Astrocyte of the cerebellum (primary cell): ENCODE measurements at regions not wholly inside any gene's neighbourhood (a gene's known extent, or its start where the extent isn't known, plus 50 kb on each side); places are given as distances from the start of the nearest gene placed in this dataset.

Experiments
- DNase-seq: peaks from one replicate; pipeline ENCODE4 v3.0.0-alpha.2; 2011; ENCODE audit warnings: low read depth
- H3K4me3 ChIP-seq: 2 replicates; pipeline ENCODE4 v1.5.1; 2011; ENCODE audit warnings: mild to moderate bottlenecking, low read depth, low read length, moderate library complexity
- in situ Hi-C: cut with HindIII; loops from 2 replicates; pipeline ENCODE4 v1.10.0; 2017; ENCODE audit warnings: low sequenced_read_pairs
- TF ChIP-seq, protein P1 (sequence below): IDR thresholded peaks from 2 replicates; pipeline ENCODE4 v1.5.1; 2012; ENCODE audit warnings: low read length, low read depth, moderate library complexity, mild to moderate bottlenecking; ENCODE audit errors: missing control alignments

DNA sequence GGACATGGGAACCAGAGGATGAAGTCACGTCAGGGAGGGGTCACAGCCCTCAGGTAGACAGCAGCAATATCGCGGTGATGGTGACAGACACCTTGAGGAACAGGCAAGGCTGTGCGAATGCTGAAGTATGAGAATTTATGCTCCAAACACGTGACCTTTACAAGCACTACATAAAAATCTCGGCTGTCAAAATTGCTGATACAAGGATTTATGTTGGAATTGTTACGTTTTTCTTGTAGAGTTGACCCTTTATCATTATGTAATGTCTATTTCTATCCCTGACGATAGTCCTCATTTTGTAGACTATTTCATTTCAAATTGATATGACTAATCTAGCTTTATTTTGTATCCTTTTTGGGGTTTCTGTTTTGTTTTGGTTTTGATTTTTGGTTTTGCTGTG lies 311.1 kb downstream of the C6orf118 start:
- TF ChIP-seq, protein P1, sequence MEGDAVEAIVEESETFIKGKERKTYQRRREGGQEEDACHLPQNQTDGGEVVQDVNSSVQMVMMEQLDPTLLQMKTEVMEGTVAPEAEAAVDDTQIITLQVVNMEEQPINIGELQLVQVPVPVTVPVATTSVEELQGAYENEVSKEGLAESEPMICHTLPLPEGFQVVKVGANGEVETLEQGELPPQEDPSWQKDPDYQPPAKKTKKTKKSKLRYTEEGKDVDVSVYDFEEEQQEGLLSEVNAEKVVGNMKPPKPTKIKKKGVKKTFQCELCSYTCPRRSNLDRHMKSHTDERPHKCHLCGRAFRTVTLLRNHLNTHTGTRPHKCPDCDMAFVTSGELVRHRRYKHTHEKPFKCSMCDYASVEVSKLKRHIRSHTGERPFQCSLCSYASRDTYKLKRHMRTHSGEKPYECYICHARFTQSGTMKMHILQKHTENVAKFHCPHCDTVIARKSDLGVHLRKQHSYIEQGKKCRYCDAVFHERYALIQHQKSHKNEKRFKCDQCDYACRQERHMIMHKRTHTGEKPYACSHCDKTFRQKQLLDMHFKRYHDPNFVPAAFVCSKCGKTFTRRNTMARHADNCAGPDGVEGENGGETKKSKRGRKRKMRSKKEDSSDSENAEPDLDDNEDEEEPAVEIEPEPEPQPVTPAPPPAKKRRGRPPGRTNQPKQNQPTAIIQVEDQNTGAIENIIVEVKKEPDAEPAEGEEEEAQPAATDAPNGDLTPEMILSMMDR, result no peak
- in situ Hi-C loops, result no loop called here
- DNase-seq, result no peak
- no peak overlapping the region for H3K4me3 ChIP-seq

DNA sequence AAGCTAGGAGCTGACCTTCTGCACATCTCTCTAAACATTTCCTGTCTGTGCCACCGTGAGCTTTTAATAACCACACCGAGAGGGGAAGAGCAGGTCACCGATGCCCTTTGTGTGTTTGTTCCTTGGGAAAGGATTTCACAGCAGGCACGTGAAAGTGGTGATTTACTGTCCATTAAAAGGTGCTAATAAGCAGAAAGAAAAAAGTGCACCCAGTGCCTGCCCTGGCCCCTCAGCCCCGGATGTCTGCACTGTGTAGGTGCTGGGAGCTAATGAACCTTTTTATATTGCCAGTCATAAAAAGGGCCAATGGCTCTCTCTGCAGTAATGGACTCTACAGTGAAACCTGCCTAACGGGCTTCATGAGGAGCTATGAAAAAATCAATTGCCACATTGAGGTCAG lies 312.6 kb downstream of the C6orf118 start:
- in situ Hi-C loops, result no loop called here
- TF ChIP-seq, protein P1, result no peak
- H3K4me3 ChIP-seq, result no peak overlapping the region
- DNase-seq, result no peak

DNA sequence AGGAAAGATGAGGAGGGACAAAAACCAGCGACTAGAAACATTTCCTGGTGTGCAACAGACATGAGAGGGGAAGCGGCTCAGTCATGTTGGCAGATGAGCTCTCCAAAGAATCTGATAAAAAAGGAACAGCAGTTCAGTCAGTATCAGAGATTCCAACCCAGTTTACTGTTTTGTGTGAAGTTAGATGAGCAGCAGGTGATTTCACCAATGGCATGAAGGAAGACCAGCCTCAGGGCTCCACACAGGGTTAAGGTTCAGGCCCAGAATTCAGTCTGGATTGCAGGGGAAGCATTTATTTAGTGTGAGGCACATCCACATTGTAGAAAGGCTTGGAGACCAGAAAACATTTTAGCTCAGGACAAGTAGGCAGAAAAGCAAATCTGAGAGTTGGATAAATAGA lies 317.8 kb downstream of the C6orf118 start:
- TF ChIP-seq, protein P1, result no peak
- no peak for DNase-seq
- H3K4me3 ChIP-seq, result no peak overlapping the region
- in situ Hi-C loops, result no loop called here

DNA sequence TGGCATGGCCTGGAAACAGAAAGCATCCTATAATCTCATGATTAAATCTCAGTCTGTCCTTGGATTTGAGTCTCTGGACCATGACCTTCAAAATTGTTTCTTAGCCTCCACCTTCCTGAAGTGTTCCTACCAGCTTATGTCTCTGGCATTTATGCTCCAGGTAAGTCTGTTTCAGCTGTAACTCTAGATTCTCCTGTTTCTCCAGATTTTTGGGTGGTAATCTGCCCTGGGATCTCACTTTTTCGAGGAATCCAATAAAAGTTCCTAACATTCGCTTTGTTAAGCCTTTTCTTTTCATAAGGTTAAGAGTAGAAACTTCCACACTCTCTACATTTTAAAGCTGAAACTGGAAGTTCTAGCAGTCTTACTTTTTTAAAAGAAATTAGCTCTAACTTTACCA lies 318.5 kb downstream of the C6orf118 start:
- DNase-seq, result no peak
- H3K4me3 ChIP-seq, result no peak overlapping the region
- in situ Hi-C loops, result no loop called here
- TF ChIP-seq, protein P1, result no peak

DNA sequence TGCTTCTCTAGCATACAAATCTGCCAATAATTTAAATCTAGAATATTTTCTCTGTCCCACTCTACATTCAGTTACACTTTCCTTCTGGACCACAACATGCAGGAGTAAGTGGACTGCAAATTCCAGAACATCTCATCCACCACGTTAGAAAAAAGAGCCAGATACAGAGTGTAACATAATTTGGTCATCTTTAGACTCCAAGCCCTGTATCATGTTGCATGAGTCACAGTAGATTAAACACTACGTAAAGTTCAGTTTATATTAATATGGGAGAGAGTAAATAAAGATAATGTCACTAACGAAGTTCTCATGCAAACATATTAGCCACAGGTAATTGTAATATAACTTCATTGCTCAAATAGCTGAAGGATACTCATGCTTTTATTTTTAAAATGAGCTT lies 327.0 kb downstream of the C6orf118 start:
- H3K4me3 ChIP-seq, result no peak overlapping the region
- TF ChIP-seq, protein P1, result no peak
- in situ Hi-C loops, result no loop called here
- no peak for DNase-seq

DNA sequence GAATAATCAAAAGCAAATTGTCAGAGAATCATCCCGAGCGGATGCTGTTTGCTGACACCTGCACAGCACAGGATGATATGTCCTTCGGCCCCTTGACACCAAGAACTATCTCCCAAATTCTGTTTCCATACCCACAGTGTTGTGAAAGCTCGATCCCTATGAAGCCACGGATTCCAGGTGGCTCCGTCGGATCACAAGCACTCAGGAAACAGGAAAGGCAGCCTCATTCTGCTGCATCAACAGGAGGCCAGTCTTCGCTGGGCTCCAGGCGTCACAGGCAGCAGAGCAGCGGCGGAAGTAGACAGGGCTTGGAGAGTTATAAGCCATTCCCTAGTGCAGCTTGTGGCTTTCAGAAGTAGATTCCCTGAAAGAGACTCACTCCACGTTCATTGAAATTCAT lies 342.3 kb downstream of the C6orf118 start:
- in situ Hi-C loops, result no loop called here
- H3K4me3 ChIP-seq, result no peak overlapping the region
- TF ChIP-seq, protein P1, result no peak
- DNase-seq, result no peak

DNA sequence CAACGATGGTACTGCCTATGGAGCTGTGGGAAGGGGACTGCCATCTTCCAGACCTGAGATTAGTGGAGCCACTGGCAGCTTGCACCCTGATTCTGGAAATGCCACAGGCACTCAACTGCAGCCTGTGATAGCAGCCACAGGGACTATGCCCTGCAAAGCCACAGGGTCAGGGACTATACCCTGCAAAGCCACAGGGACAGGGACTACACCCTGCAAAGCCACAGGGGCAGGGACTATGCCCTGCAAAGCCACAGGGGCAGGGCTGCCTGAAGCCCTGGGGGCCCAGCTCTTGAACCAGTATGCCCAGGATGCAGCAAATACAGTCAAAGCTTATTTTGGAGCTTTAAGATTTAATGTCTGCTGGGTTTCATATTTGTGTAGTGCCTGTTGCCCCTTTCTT lies 346.6 kb downstream of the C6orf118 start:
- DNase-seq, result no peak
- TF ChIP-seq, protein P1, result no peak
- in situ Hi-C loops, result no loop called here
- H3K4me3 ChIP-seq, result no peak overlapping the region
